ENCODE measurements at regions not wholly inside any gene's neighbourhood (a gene's known extent, or its start where the extent isn't known, plus 50 kb on each side); places are given as distances from the start of the nearest gene placed in this dataset.
A peak's percentile ranks its signal among the peaks of the same experiment; 100 is the strongest.

DNA sequence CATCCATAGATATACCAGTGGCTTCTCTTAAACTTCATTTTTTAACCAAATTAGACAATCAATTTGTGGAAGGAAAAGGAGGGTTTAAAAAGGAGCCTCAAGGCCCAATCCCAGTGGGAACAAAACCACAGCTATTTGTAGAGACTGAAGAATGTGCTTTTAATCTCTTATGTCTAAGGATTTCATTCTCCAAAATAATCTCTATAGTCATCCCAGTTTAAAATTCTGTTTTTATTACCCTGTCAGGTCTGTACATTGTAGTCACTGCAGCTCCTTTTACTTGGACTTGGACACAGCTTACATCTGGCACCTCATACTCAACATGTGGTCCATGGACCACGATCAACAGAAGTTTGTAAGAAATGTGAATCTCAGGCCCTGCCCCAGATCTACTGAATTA, 152.1 kb upstream of the STMND1 start:
- no peak overlapping the region for H3K4me3 ChIP-seq (ENCODE audit: insufficient read depth, low read depth, low read length)
- peak overlapping the region; percentile 74 for H4K91ac ChIP-seq (ENCODE audit: insufficient read depth, low read depth, low read length)
- in situ Hi-C loops (cut with MboI; ENCODE audit: low sequenced_read_pairs), result no loop called here
- H3K27me3 ChIP-seq (ENCODE audit: control insufficient read depth, insufficient read depth, low read length), result no peaks in the 10 kb centered on the region
- DNase-seq (no peak), ATAC-seq (ENCODE audit: low read depth) (no peak)
- peaks cover 6% of the 10 kb centered on the region; the same call in 1 of the 2 replicates for H3K9me1 ChIP-seq (ENCODE audit: insufficient read depth, low read length)
- H4K20me1 ChIP-seq (ENCODE audit: insufficient read depth, low read length), result no peaks in the 10 kb centered on the region
- ChIA-PET POLR2A (ENCODE audit: unreplicated experiment) (no interaction called here), CTCF (no interaction called here)
- H3K56ac ChIP-seq (ENCODE audit: extremely low read depth, insufficient read depth, low read length), result no peak overlapping the region
- no peak overlapping the region for H3K4me2 ChIP-seq (ENCODE audit: low read depth, low read length)
- H3K27ac ChIP-seq (ENCODE audit: insufficient read depth, low read length), result peak overlapping the region; percentile 57; the same call in 1 of the 2 replicates
- H2AFZ ChIP-seq (replicated peaks; ENCODE audit: low read length, poor library complexity), result no peak overlapping the region
- peak overlapping the region; percentile 75; the same call in 1 of the 2 replicates for H2BK20ac ChIP-seq (ENCODE audit: low read depth, low read length)
- no peaks in the 10 kb centered on the region for H3K9me3 ChIP-seq (ENCODE audit: control insufficient read depth, insufficient read depth, low read length)
- peak overlapping the region; percentile 63; the same call in 1 of the 2 replicates for H2AK5ac ChIP-seq (ENCODE audit: low read depth, low read length)
- peak overlapping the region; percentile 97 for H4K5ac ChIP-seq (ENCODE audit: low read depth, low read length)
- no TSS peak for BruUV-seq (replicated peaks)
- H2AK9ac ChIP-seq (replicated peaks; ENCODE audit: low read depth, low read length, poor library complexity), result no peak overlapping the region
- dilution Hi-C loops (cut with HindIII; ENCODE audit: low sequenced_read_pairs, unreplicated experiment), result no loop called here
- peak overlapping the region; percentile 7 for H2BK5ac ChIP-seq (ENCODE audit: low read depth, low read length, poor library complexity, severe bottlenecking)
- H3K9ac ChIP-seq (ENCODE audit: low read depth, low read length), result no peak overlapping the region
- peak overlapping the region; percentile 50 to 80; a peak in 3 of 4 replicates for H4K8ac ChIP-seq (ENCODE audit: low read depth in 2 of 2, low read length in 2 of 2)
- H2BK120ac ChIP-seq (ENCODE audit: low read depth, low read length), result peak overlapping the region; percentile 97
- intact Hi-C loops (cut with micrococcal nuclease), result loop anchor here (5.0 kb wide), 1 partner anchor 182 kb away; no protein-coding TSS in a partner anchor
- peaks cover 21% of the 10 kb centered on the region for H3K4me1 ChIP-seq (ENCODE audit: control insufficient read depth, insufficient read depth, low read length)
- H3K18ac ChIP-seq (ENCODE audit: low read depth, low read length), result peak overlapping the region; percentile 96
- WGBS, 2 experiments (ENCODE audit: extremely low coverage in 2 of 2, insufficient read length in 1 of 2), result no CpG with 5 or more reads among the region's 1 CpG
- TF ChIP-seq MXI1 (IDR thresholded peaks at IDR 0.05; ENCODE audit: borderline replicate concordance, low read depth, low read length) (no peak), POLR2A (IDR thresholded peaks at IDR 0.05; ENCODE audit: low read depth, low read length) (no peak), CEBPB (IDR thresholded peaks at IDR 0.05; ENCODE audit: low read depth, low read length) (no peak), MAZ (IDR thresholded peaks at IDR 0.05; ENCODE audit: borderline replicate concordance, low read depth, low read length) (no peak), BHLHE40 (IDR thresholded peaks at IDR 0.05; ENCODE audit: low read depth, low read length) (no peak), MAFK (IDR thresholded peaks at IDR 0.05; ENCODE audit: low read depth, low read length) (no peak), SMC3 (IDR thresholded peaks at IDR 0.05; ENCODE audit: low read depth, low read length) (no peak), FOS (IDR thresholded peaks at IDR 0.05; ENCODE audit: low read depth, low read length) (no peak), RAD21 (IDR thresholded peaks at IDR 0.05; ENCODE audit: low read length) (no peak), RCOR1 (IDR thresholded peaks at IDR 0.05; ENCODE audit: insufficient replicate concordance, low read length) (no peak), RFX5 (IDR thresholded peaks at IDR 0.05; ENCODE audit: low read depth, low read length) (no peak), NFE2L2 (IDR thresholded peaks at IDR 0.05; ENCODE audit: low read depth, low read length) (no peak)
- TF ChIP-seq, protein P1, sequence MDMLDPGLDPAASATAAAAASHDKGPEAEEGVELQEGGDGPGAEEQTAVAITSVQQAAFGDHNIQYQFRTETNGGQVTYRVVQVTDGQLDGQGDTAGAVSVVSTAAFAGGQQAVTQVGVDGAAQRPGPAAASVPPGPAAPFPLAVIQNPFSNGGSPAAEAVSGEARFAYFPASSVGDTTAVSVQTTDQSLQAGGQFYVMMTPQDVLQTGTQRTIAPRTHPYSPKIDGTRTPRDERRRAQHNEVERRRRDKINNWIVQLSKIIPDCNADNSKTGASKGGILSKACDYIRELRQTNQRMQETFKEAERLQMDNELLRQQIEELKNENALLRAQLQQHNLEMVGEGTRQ (IDR thresholded peaks at IDR 0.05; ENCODE audit: low read depth, low read length), result no peak
- TF ChIP-seq, protein P2, sequence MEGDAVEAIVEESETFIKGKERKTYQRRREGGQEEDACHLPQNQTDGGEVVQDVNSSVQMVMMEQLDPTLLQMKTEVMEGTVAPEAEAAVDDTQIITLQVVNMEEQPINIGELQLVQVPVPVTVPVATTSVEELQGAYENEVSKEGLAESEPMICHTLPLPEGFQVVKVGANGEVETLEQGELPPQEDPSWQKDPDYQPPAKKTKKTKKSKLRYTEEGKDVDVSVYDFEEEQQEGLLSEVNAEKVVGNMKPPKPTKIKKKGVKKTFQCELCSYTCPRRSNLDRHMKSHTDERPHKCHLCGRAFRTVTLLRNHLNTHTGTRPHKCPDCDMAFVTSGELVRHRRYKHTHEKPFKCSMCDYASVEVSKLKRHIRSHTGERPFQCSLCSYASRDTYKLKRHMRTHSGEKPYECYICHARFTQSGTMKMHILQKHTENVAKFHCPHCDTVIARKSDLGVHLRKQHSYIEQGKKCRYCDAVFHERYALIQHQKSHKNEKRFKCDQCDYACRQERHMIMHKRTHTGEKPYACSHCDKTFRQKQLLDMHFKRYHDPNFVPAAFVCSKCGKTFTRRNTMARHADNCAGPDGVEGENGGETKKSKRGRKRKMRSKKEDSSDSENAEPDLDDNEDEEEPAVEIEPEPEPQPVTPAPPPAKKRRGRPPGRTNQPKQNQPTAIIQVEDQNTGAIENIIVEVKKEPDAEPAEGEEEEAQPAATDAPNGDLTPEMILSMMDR (conservative IDR thresholded peaks at IDR 0.05; ENCODE audit: low read depth, low read length), result no peak
- no peak overlapping the region for H3K23ac ChIP-seq (ENCODE audit: low read depth, low read length)
- peak overlapping the region; percentile 44; the same call in 1 of the 2 replicates for H3K4ac ChIP-seq (ENCODE audit: low read depth, low read length)
- peak overlapping the region; percentile 42 for H3K14ac ChIP-seq (replicated peaks; ENCODE audit: low read depth, low read length)
- H2BK15ac ChIP-seq (ENCODE audit: low read depth, low read length), result peak overlapping the region; percentile 90; the same call in 2 of the 3 replicates
- H3K79me1 ChIP-seq (ENCODE audit: low read depth in 1 of 2, low read length in 2 of 2), result no peaks in the 10 kb centered on the region
- H3K36me3 ChIP-seq (ENCODE audit: control insufficient read depth, insufficient read depth, low read length), result no peaks in the 10 kb centered on the region
